ENCODE measurements at regions not wholly inside any gene's neighbourhood (a gene's known extent, or its start where the extent isn't known, plus 50 kb on each side); places are given as distances from the start of the nearest gene placed in this dataset.

GRCh38 chr5:106680330-106680729, 990.4 kb downstream of the EFNA5 start:
- H3K27ac ChIP-seq (ENCODE audit: low read depth, low read length, poor library complexity, severe bottlenecking), result no peak overlapping the region
- CTCF ChIA-PET (ENCODE audit: unreplicated experiment), result no interaction called here
- no peak for DNase-seq (ENCODE audit: low spot score)
- H3K4me2 ChIP-seq (ENCODE audit: low read length), result no peak overlapping the region
- H3K9me3 ChIP-seq (ENCODE audit: low read length), result no peaks in the 10 kb centered on the region
- H2AFZ ChIP-seq (ENCODE audit: low read length), result no peak overlapping the region
- H3K4me1 ChIP-seq (ENCODE audit: insufficient read depth, low read length, poor library complexity, severe bottlenecking), result no peaks in the 10 kb centered on the region
- POLR2A ChIA-PET, result interaction anchor here (0.7 to 0.8 kb wide), 2 partner anchors 13 to 448 kb away, joined by 4 read pairs; no protein-coding TSS in a partner anchor
- H4K20me1 ChIP-seq (ENCODE audit: insufficient read depth, low read length), result no peaks in the 10 kb centered on the region
- no peak overlapping the region for H3K4me3 ChIP-seq (ENCODE audit: low read depth, low read length, poor library complexity, severe bottlenecking)
- intact Hi-C loops (cut with micrococcal nuclease; ENCODE audit: unreplicated experiment), result no loop called here
- H3K79me2 ChIP-seq (ENCODE audit: insufficient read depth, low read depth, low read length), result no peaks in the 10 kb centered on the region
- TF ChIP-seq EZH2phosphoT487 (IDR thresholded peaks at IDR 0.05; ENCODE audit: borderline replicate concordance, low read depth, low read length), result no peak
- no peak for TF ChIP-seq CTCF (conservative IDR thresholded peaks at IDR 0.05; ENCODE audit: low read length)
- H3K36me3 ChIP-seq (ENCODE audit: insufficient read depth, low read length), result no peaks in the 10 kb centered on the region
- H3K9me2 ChIP-seq (ENCODE audit: insufficient read depth, low read length), result no peaks in the 10 kb centered on the region
- BruUV-seq (replicated peaks), result no TSS peak

GRCh38 chr5:106677057-106677456, 993.7 kb downstream of the EFNA5 start:
- Histone ChIP-seq H3K36me3 (ENCODE audit: insufficient read depth, low read length) (no peaks in the 10 kb centered on the region), H3K9me3 (ENCODE audit: low read length) (no peaks in the 10 kb centered on the region), H3K4me2 (ENCODE audit: low read length) (no peak overlapping the region), H3K4me3 (ENCODE audit: low read depth, low read length, poor library complexity, severe bottlenecking) (no peak overlapping the region), H3K9me2 (ENCODE audit: insufficient read depth, low read length) (no peaks in the 10 kb centered on the region), H3K27ac (ENCODE audit: low read depth, low read length, poor library complexity, severe bottlenecking) (no peak overlapping the region), H3K4me1 (ENCODE audit: insufficient read depth, low read length, poor library complexity, severe bottlenecking) (no peaks in the 10 kb centered on the region), H2AFZ (ENCODE audit: low read length) (no peak overlapping the region), H4K20me1 (ENCODE audit: insufficient read depth, low read length) (no peaks in the 10 kb centered on the region), H3K79me2 (ENCODE audit: insufficient read depth, low read depth, low read length) (no peaks in the 10 kb centered on the region)
- no TSS peak for BruUV-seq (replicated peaks)
- no peak for DNase-seq (ENCODE audit: low spot score)
- intact Hi-C loops (cut with micrococcal nuclease; ENCODE audit: unreplicated experiment), result no loop called here
- CTCF ChIA-PET (ENCODE audit: unreplicated experiment), result no interaction called here
- POLR2A ChIA-PET, result interaction anchor here (1.3 kb wide), 1 partner anchor 10 kb away, joined by 3 read pairs; no protein-coding TSS in a partner anchor
- no peak for TF ChIP-seq EZH2phosphoT487 (IDR thresholded peaks at IDR 0.05; ENCODE audit: borderline replicate concordance, low read depth, low read length)
- TF ChIP-seq CTCF (conservative IDR thresholded peaks at IDR 0.05; ENCODE audit: low read length), result no peak

GRCh38 chr5:106675687-106676086, 995.0 kb downstream of the EFNA5 start:
- DNase-seq (ENCODE audit: low spot score), result no peak
- H3K4me1 ChIP-seq (ENCODE audit: insufficient read depth, low read length, poor library complexity, severe bottlenecking), result no peaks in the 10 kb centered on the region
- TF ChIP-seq EZH2phosphoT487 (IDR thresholded peaks at IDR 0.05; ENCODE audit: borderline replicate concordance, low read depth, low read length), result no peak
- TF ChIP-seq CTCF (conservative IDR thresholded peaks at IDR 0.05; ENCODE audit: low read length), result no peak
- no peak overlapping the region for H3K4me2 ChIP-seq (ENCODE audit: low read length)
- H3K79me2 ChIP-seq (ENCODE audit: insufficient read depth, low read depth, low read length), result no peaks in the 10 kb centered on the region
- no peaks in the 10 kb centered on the region for H3K9me3 ChIP-seq (ENCODE audit: low read length)
- intact Hi-C loops (cut with micrococcal nuclease; ENCODE audit: unreplicated experiment), result no loop called here
- no peak overlapping the region for H2AFZ ChIP-seq (ENCODE audit: low read length)
- BruUV-seq (replicated peaks), result no TSS peak
- no peak overlapping the region for H3K4me3 ChIP-seq (ENCODE audit: low read depth, low read length, poor library complexity, severe bottlenecking)
- H3K9me2 ChIP-seq (ENCODE audit: insufficient read depth, low read length), result no peaks in the 10 kb centered on the region
- ChIA-PET CTCF (ENCODE audit: unreplicated experiment) (no interaction called here), POLR2A (no interaction called here)
- no peak overlapping the region for H3K27ac ChIP-seq (ENCODE audit: low read depth, low read length, poor library complexity, severe bottlenecking)
- no peaks in the 10 kb centered on the region for H3K36me3 ChIP-seq (ENCODE audit: insufficient read depth, low read length)
- H4K20me1 ChIP-seq (ENCODE audit: insufficient read depth, low read length), result no peaks in the 10 kb centered on the region
